ENCODE measurements at regions not wholly inside any gene's neighbourhood (a gene's known extent, or its start where the extent isn't known, plus 50 kb on each side); places are given as distances from the start of the nearest gene placed in this dataset.

DNA sequence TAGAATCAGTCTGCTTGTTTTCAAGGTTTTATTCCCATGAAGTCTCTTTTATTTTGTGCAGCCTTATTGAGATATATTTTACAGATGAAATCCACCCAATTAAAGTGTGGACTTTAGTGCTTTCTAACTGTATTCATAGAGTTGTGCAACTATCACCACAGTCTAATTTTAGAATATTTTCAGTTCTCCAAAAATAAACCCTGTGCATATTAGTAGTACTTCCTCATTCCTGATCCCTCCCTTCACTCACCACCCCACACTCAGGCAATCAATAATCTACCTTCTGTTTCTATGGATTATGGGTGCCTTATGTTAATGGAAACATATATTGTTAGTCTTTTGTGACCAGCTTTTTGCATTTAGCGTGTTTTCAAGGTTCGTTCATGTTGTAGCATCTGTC is 185.7 kb upstream of the TMEM72 start:
- no peak overlapping the region for H3K4me3 ChIP-seq
- no TSS peak for BruUV-seq (replicated peaks)
- no peaks in the 10 kb centered on the region for H3K9me3 ChIP-seq (replicated peaks; ENCODE audit: control insufficient read depth, insufficient read depth, low read depth, low read length)
- no peak overlapping the region for H3K4me2 ChIP-seq (ENCODE audit: insufficient read depth, low read length)
- no peaks in the 10 kb centered on the region for H3K27me3 ChIP-seq (ENCODE audit: control insufficient read depth in 2 of 2, insufficient read depth in 2 of 2, low read length in 2 of 2)
- ATAC-seq (no peak), DNase-seq (ENCODE audit: extremely low read depth in 1 of 4, low spot score in 3 of 4) (no peak), FAIRE-seq (no peak)
- H3K79me2 ChIP-seq (ENCODE audit: control insufficient read depth, insufficient read depth, low read length) = no peaks in the 10 kb centered on the region
- ChIA-PET CTCF (ENCODE audit: low intra/inter-chr PET ratio) (no interaction called here), POLR2A (no interaction called here)
- H2AFZ ChIP-seq (ENCODE audit: low read depth, low read length) = no peak overlapping the region
- H3K27ac ChIP-seq (ENCODE audit: extremely low read depth, low read depth, low read length) = no peak overlapping the region
- WGBS (ENCODE audit: insufficient coverage, low coverage, missing lambda C conversion rate) = 0% methylated on average over 2 of the region's 2 CpGs
- in situ Hi-C loops (cut with MboI) = no loop called here
- no peak overlapping the region for H3K9ac ChIP-seq (ENCODE audit: insufficient read depth in 1 of 2, low read depth in 2 of 2, low read length in 2 of 2)
- H3K4me1 ChIP-seq (replicated peaks in 1 of 2; ENCODE audit: control insufficient read depth in 2 of 2, insufficient read depth in 2 of 2, low read length in 2 of 2) = no peaks in the 10 kb centered on the region; a peak in 1 of 5 replicates
- H3K36me3 ChIP-seq (ENCODE audit: control insufficient read depth, insufficient read depth, low read length) = no peaks in the 10 kb centered on the region
- intact Hi-C loops (cut with micrococcal nuclease) = no loop called here
- no peaks in the 10 kb centered on the region for H4K20me1 ChIP-seq (replicated peaks; ENCODE audit: control insufficient read depth, insufficient read depth, low read length)
- H3K9me1 ChIP-seq (ENCODE audit: control insufficient read depth, insufficient read depth, low read length) = no peaks in the 10 kb centered on the region
- TF ChIP-seq, protein P1, sequence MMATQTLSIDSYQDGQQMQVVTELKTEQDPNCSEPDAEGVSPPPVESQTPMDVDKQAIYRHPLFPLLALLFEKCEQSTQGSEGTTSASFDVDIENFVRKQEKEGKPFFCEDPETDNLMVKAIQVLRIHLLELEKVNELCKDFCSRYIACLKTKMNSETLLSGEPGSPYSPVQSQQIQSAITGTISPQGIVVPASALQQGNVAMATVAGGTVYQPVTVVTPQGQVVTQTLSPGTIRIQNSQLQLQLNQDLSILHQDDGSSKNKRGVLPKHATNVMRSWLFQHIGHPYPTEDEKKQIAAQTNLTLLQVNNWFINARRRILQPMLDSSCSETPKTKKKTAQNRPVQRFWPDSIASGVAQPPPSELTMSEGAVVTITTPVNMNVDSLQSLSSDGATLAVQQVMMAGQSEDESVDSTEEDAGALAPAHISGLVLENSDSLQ (IDR thresholded peaks at IDR 0.05) = no peak
- TF ChIP-seq, protein P2, sequence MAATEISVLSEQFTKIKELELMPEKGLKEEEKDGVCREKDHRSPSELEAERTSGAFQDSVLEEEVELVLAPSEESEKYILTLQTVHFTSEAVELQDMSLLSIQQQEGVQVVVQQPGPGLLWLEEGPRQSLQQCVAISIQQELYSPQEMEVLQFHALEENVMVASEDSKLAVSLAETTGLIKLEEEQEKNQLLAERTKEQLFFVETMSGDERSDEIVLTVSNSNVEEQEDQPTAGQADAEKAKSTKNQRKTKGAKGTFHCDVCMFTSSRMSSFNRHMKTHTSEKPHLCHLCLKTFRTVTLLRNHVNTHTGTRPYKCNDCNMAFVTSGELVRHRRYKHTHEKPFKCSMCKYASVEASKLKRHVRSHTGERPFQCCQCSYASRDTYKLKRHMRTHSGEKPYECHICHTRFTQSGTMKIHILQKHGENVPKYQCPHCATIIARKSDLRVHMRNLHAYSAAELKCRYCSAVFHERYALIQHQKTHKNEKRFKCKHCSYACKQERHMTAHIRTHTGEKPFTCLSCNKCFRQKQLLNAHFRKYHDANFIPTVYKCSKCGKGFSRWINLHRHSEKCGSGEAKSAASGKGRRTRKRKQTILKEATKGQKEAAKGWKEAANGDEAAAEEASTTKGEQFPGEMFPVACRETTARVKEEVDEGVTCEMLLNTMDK (IDR thresholded peaks at IDR 0.05; ENCODE audit: borderline replicate concordance, insufficient read depth, low read depth, low read length, poor library complexity, severe bottlenecking) = no peak
- peak; percentile 52 for TF ChIP-seq MEIS2 (IDR thresholded peaks at IDR 0.05; ENCODE audit: partially characterized antibody)
- no peak for TF ChIP-seq NFIX (CRISPR knock-in tag; IDR thresholded peaks at IDR 0.05; ENCODE audit: low read depth)
- TF ChIP-seq ZNF143 (CRISPR knock-in tag; IDR thresholded peaks at IDR 0.05) = no peak
- no peak for TF ChIP-seq STAT5B (CRISPR knock-in tag; IDR thresholded peaks at IDR 0.05)
- TF ChIP-seq, protein P3, sequence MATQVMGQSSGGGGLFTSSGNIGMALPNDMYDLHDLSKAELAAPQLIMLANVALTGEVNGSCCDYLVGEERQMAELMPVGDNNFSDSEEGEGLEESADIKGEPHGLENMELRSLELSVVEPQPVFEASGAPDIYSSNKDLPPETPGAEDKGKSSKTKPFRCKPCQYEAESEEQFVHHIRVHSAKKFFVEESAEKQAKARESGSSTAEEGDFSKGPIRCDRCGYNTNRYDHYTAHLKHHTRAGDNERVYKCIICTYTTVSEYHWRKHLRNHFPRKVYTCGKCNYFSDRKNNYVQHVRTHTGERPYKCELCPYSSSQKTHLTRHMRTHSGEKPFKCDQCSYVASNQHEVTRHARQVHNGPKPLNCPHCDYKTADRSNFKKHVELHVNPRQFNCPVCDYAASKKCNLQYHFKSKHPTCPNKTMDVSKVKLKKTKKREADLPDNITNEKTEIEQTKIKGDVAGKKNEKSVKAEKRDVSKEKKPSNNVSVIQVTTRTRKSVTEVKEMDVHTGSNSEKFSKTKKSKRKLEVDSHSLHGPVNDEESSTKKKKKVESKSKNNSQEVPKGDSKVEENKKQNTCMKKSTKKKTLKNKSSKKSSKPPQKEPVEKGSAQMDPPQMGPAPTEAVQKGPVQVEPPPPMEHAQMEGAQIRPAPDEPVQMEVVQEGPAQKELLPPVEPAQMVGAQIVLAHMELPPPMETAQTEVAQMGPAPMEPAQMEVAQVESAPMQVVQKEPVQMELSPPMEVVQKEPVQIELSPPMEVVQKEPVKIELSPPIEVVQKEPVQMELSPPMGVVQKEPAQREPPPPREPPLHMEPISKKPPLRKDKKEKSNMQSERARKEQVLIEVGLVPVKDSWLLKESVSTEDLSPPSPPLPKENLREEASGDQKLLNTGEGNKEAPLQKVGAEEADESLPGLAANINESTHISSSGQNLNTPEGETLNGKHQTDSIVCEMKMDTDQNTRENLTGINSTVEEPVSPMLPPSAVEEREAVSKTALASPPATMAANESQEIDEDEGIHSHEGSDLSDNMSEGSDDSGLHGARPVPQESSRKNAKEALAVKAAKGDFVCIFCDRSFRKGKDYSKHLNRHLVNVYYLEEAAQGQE (IDR thresholded peaks at IDR 0.05; ENCODE audit: borderline replicate concordance) = no peak
- TF ChIP-seq, protein P3 (CRISPR knock-in tag; IDR thresholded peaks at IDR 0.05; ENCODE audit: low read depth) = no peak
- TF ChIP-seq EZH2 (IDR thresholded peaks at IDR 0.05; ENCODE audit: borderline replicate concordance, low read depth, low read length) = no peak
- TF ChIP-seq, protein P4, sequence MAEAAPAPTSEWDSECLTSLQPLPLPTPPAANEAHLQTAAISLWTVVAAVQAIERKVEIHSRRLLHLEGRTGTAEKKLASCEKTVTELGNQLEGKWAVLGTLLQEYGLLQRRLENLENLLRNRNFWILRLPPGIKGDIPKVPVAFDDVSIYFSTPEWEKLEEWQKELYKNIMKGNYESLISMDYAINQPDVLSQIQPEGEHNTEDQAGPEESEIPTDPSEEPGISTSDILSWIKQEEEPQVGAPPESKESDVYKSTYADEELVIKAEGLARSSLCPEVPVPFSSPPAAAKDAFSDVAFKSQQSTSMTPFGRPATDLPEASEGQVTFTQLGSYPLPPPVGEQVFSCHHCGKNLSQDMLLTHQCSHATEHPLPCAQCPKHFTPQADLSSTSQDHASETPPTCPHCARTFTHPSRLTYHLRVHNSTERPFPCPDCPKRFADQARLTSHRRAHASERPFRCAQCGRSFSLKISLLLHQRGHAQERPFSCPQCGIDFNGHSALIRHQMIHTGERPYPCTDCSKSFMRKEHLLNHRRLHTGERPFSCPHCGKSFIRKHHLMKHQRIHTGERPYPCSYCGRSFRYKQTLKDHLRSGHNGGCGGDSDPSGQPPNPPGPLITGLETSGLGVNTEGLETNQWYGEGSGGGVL (CRISPR knock-in tag; IDR thresholded peaks at IDR 0.05) = no peak
- TF ChIP-seq CREM (IDR thresholded peaks at IDR 0.05; ENCODE audit: low read depth) = no peak

All from K562 (cell line).